NCI-H69 (cell line): ENCODE measurements at regions not wholly inside any gene's neighbourhood (a gene's known extent, or its start where the extent isn't known, plus 50 kb on each side); places are given as distances from the start of the nearest gene placed in this dataset.

ENCODE experiments used
- DNase-seq: peaks from one replicate; lab custom pipeline; 2025; lab: John Stamatoyannopoulos, UW

- DNase-seq: no peak
These were observed 51.4 kb upstream of the CHMP2B start for GRCh38 chr3:87175732-87176131.

DNA sequence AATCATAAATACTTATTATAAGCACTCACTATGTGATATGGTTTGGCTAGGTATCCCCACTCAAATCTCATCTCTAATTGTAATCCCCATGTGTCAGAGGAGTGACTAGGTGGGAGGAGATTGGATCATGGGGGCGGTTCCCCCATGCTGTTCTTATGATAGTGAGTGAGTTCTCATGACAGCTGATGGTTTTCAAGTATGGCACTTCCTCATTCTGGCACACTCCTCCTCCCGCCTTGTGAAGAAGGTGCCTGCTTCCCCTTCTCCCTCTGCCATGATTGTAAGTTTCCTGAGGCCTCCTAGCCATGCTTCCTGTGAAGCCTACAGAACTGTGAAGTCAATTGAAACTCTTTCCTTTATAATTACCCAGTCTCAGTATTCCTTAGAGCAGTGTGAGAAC is 53.3 kb upstream of the CHMP2B start:
- no peak for DNase-seq

DNA sequence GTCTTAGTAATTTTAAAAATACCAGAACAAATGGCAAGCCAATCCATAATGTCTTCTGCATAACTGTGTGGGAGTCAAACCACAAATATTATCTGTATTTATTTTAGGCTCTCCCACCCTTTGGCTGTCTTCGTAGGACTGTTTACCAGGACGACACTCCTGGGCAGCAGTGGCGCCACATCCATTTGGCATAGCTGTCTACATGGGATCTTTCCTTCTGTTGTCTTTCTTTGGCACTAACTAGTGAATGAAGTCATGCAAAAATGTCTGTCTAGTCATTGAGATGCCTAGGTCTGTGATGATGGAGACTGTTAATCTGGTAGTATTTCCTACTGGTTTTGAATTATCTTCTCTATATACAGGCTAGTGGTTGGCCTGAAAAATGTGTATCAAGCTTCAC is 54.0 kb upstream of the CHMP2B start:
- DNase-seq: no peak

DNA sequence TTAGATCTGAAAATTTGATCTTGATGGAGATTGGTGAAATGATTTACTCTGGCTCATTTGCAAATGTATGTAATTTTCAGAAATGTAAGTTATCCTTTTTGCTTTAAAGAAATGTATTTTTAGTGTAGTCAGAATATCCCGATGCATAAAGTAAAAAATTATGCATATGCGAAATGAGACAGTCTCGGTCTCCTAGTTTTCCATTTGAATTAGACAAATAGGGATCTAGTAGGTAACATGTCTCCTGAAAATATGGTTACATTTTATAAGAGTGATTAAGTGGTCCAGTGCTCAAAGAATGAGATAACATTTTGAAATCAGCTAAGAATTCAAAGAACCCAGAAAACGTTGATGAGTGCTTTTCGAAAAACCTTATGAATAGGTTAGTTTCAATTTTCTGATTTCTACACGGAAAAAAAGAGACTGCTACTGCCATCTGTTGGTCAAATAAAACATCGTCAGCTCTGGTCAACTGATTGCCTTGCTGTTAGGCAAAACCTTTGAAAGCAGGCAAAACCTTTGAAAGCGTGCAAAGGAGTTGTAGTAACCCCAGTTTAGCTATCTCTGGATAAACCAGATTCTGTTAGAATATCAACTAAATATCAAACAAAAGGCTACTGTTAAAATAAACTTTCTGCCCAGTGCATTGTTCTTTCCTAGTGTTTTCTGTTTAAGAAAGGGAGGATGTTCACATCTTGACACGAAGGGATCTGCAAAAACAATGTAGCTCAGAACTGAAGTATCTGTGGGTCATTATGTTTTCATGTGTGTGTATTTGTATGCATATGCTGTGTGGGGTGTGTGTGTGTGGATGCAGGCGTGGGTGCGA is 59.3 kb upstream of the CHMP2B start:
- peak; percentile 65 for DNase-seq

DNA sequence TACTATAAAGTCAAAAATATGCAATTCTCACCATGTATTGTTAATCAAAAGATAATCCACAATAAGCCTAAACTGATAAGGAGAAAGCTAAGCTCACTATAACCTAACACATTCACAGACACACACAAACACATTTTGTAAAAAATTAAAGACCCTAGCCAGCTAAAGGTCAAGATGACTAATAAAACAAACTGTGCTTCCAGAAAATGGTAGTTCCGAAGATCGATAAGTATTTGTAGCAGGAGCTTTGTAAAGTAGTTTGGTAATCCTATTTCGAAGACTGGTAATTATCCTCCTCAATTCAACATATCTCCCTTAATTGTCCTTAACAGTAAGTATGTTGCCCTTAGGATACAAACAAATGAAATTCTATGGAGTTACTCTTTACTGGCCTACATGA is 62.9 kb upstream of the CHMP2B start:
- no peak for DNase-seq

DNA sequence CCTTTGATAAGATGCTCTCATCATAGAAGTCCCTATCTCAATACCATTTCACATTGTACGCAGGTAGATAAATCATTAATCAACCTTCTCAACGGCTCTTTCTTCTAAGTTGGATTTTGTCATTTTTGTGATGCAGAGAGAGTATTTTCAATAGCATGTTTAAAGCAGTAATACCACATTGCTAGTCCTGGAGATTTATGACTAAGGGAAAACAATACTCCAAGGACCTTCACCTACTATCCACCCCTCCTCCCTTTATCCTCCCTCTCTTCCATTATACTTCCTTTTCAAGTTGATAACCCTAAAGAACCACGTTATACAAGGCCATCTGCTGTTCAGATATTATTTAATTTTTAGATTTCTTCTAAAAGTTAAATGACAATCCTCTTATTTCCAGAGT is 65.3 kb upstream of the CHMP2B start:
- peak; percentile 40 for DNase-seq

DNA sequence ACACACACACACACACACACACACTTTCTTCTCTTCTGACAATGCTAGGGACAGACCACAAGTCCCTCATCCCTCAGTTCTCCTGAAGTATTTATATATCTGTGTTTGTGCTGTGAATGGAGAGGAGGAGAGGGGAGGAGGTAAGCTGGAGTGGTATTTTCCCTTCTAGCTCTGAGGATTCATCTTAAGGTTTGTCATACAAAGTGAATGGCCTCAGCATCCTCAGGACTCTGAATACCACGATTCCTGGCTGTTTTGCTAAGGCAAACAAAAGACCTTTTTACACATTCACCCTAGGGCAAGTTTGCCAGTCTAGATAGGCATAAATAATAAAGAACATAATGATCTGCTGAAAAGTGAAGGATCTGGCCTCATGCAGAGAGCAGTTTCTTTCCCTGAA is 65.7 kb upstream of the CHMP2B start:
- peak; percentile 78 for DNase-seq

- DNase-seq: peak; percentile 13
These were observed 66.1 kb upstream of the CHMP2B start for GRCh38 chr3:87161013-87161412.

- no peak for DNase-seq
These were observed 68.3 kb upstream of the CHMP2B start for GRCh38 chr3:87158823-87159222.

DNA sequence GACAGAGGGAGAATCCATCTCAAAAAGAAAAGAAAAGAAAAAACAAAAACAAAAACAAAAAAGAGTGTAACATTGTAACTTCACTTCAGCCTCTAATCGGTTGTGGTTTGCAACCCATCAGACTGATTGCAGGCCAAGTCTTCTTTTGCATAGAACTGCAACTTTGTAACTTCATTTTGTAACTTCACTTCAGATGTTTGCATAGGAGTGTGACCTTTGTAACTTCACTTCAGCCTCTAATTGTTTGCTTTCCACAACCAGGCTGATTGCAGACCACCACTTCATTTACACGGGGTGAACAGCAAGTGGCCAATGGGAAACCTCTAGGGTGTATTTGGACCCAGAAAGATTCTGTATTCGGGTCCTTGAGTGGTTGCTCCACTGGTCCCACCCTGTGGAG is 79.1 kb upstream of the CHMP2B start:
- DNase-seq: no peak

DNA sequence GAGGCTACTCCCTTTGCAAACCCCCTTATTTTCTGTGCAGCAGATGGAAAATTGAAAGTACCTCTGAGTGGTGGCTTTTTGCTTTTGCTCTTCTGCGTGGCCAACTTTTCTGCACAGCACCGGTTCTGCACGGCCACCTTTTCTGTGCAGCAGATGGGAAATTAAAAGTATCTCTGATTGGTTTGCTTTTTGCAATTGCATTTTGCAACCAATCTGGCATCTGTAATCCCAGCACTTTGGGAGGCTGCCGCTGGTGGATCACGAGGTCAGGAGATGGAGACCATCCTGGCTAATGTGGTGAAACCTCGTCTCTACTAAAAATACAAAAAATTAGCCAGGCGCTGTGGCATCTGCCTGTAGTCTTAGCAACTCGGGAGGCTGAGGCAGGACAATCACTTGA is 79.5 kb upstream of the CHMP2B start:
- no peak for DNase-seq

- DNase-seq: peak; percentile 59
These were observed 81.6 kb upstream of the CHMP2B start for GRCh38 chr3:87145553-87145952.

DNA sequence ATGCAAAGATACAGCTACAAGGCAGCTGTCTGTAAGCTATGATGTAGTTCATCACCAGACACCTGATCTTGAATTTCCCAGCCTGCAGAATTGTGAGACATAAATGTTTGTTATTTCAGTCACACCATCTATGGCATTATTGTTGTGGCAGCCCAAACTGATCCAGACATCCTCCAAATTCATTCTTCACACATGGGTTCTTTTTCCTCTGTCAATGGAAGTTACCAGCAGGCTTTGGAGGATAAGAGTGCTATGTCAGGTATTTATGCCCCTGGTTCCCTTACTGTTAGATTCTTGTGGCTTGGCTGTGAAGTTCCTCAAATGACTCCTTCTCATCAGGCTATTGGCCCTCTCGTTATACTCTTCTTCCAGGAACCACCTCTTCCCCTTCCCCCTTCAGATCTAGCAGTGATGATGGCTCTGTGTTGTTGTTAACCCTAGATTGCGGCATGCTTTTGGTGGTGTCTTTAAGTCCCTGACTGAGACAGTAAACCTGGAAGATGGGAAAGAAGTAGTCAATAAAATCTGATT is 91.0 kb upstream of the CHMP2B start:
- no peak for DNase-seq

DNA sequence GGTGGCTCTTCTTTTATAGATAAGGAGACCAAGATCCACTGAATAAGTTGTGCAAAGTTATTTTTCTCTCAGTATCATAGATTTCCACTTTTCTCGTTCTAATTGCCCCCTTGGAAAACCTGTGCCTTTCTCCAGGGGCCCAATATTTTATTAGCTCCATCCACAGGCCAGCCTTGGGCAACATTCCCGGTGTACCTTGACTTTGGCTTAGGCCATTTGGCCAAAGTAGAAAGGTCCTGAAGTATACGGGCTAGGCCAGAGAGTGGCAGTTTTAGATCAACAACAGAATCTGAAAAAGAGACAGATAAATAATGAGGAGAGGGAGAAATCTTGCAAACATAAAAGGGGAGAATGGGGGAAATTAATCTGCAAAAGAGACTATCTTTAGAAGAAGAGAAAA is 91.7 kb upstream of the CHMP2B start:
- DNase-seq: no peak

DNA sequence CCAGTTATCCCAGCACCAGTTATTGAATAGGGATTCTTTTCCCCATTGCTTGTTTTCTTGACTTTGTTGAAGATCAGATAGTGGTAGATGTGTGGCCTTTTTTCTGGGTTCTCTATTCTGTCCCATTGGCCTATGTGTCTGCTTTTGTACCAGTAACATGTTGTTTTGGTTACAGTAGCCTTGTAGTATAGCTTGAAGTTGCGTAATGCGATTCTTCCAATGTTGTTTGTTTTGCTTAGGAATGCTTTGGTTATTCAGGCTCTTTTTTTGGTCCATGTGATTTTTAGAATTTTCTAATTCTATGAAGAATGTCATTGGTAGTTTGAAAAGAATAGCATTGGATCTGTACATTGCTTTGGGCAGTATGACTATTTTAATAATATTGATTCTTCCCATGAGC is 94.3 kb upstream of the CHMP2B start:
- DNase-seq: no peak

DNA sequence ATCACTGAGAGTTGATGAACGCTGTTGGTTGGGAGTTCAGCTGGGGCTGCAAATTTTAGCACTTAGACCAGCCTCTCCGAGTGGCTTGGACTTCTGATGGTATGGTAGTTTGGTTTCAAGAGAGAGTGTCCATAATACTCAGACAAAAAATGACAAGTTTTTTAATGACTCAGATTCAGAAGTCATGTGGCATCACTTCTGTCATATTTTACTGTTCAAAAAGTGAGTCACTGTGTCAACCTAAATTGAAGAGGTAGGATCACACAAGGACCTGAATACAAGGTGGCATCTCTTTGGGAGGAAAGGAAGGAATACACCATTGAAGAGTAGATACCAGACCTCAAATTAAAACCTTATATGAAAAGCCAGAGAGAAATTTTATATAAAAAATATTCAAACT is 99.1 kb upstream of the CHMP2B start:
- no peak for DNase-seq

- DNase-seq: no peak
These were observed 99.8 kb upstream of the CHMP2B start for GRCh38 chr3:87127281-87127680.

GRCh38 chr3:87126321-87126720 is 100.8 kb upstream of the CHMP2B start:
- no peak for DNase-seq

DNA sequence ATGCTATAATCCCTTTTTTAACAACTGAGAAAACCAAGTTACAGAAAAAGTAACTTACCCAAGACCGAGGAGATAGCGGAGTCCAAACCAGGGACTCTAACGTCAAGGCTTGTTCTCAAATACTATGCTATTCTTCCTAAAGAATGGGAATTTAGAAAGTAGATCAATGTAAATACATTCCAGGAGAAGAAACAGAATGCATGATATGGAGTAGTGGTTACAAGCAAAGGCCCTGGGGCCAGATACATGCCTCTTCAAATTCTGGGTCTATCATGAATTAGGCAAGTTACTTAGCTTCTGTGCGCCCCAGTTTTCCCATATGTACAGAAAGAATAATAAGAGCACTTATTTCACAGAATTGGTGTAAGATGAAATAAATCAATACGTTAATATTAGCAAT is 102.0 kb upstream of the CHMP2B start:
- no peak for DNase-seq

GRCh38 chr3:87122766-87123165 is 104.3 kb upstream of the CHMP2B start:
- DNase-seq: no peak

GRCh38 chr3:87121856-87122255 is 105.3 kb upstream of the CHMP2B start:
- no peak for DNase-seq

DNA sequence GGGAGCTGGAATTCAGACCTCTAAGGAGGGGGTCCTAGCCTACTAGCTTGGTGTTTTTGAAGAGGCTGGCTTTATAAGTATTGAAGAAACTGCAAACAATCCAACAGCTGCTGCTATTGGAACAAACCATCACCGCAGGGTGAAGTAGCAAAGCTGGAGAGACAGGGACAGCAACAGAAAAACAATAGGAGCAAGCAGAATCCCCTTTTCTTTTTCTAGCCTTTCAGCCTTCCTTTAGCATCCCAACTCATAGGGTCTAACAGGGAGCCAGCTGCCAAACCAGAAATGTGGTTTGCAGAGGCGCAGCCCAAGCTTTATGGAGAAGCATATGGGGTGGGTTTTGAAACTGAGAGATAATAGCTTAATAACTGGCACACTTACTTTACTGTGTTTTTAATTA is 106.2 kb upstream of the CHMP2B start:
- DNase-seq: peak; percentile 85

- DNase-seq: no peak
These were observed 106.9 kb upstream of the CHMP2B start for GRCh38 chr3:87120236-87120635.

DNA sequence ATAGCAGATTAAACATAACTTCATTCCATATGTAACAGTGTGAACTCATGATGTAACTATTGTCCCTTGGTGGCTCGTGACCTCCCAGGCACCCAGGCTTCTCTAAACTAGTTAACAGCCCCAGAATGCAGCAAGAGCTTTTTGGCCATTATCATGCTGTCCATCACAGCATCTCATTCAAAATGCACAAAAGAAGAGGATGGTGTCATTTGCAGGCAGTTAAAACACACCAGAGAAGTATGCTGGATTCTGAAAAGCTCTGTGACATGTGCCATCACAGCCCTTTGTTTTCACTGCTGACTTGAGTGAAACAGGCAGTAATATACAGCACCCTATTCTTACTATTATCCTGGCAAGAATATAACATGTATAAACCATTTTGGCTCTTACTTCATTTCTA is 117.6 kb upstream of the CHMP2B start:
- DNase-seq: no peak
